HepG2 (cell line): ENCODE measurements at regions not wholly inside any gene's neighbourhood (a gene's known extent, or its start where the extent isn't known, plus 50 kb on each side); places are given as distances from the start of the nearest gene placed in this dataset.
A peak's percentile ranks its signal among the peaks of the same experiment; 100 is the strongest.

ENCODE experiments used
- ATAC-seq: fragments of 200-7000 bp; cut with Tn5 transposase; 3 replicates; pipeline ENCODE4 v1.9.1; 2020; ENCODE audit warnings: mild to moderate bottlenecking, moderate library complexity
- BruUV-seq: library from RNA; stranded (reverse); fragments of 400-500 nt; replicated peaks from 2 replicates; lab custom pipeline; 2021; lab: Mats Ljungman, UMichigan
- CTCF ChIA-PET: fragments of 300-600 bp; formaldehyde crosslinking; extraction: SDS; loops from one replicate; lab custom pipeline; 2021; ENCODE audit warnings: low total read pairs, inconsistent platforms, low intra/inter-chr PET ratio; lab: Yijun Ruan, JAX
- POLR2A ChIA-PET: fragments of 350-600 bp; sonication (Branson Sonifier 250); formaldehyde crosslinking; loops from one replicate; lab custom pipeline; 2020; ENCODE audit warnings: antibody characterized with exemption, inconsistent platforms; lab: Yijun Ruan, JAX
- DNase-seq: peaks from one replicate; pipeline ENCODE4 v3.0.0-alpha.2; 2015; ENCODE audit warnings: low spot score
- FAIRE-seq: peaks from 3 replicates; lab custom pipeline; 2011; peaks lifted over from hg19 to GRCh38; lab: Jason Lieb, UNC
- H2AFZ ChIP-seq: one replicate; pipeline ENCODE4 v1.6.1; 2011; ENCODE audit warnings: low read length, inconsistent platforms
- H3K27ac ChIP-seq: fragments of 300-600 bp; 3 replicates; pipeline ENCODE4 v1.8.0; 2011; ENCODE audit warnings: mixed run types, mild to moderate bottlenecking, mixed read lengths, low read length, inconsistent platforms; ENCODE audit not compliant: insufficient read depth; ENCODE audit errors: extremely low read length
- H3K27me3 ChIP-seq, 2 experiments: fragments of 200-600 bp in 1 of 2; 2 replicates in 1 of 2; 3 replicates in 1 of 2; pipeline versions ENCODE4 v1.6.0 to v1.8.0; 2011; ENCODE audit warnings: low read length in 2 of 2, mild to moderate bottlenecking in 2 of 2, moderate library complexity in 2 of 2, inconsistent platforms in 1 of 2; ENCODE audit not compliant: insufficient read depth in 2 of 2, control insufficient read depth in 1 of 2
- H3K36me3 ChIP-seq, 2 experiments: fragments of 200-600 bp in 1 of 2; replicated peaks in 1 of 2; 2 replicates in 1 of 2; 3 replicates in 1 of 2; pipeline versions ENCODE4 v1.5.1 to v1.8.0; 2011; ENCODE audit warnings: low read length in 2 of 2, inconsistent platforms in 1 of 2; ENCODE audit not compliant: insufficient read depth in 2 of 2, control insufficient read depth in 1 of 2
- H3K4me1 ChIP-seq: 2 replicates; pipeline ENCODE4 v1.5.1; 2012; ENCODE audit warnings: low read length, inconsistent platforms; ENCODE audit not compliant: insufficient read depth
- H3K4me2 ChIP-seq: 2 replicates; pipeline ENCODE4 v1.6.0; 2011; ENCODE audit warnings: low read depth, low read length, inconsistent platforms
- H3K4me3 ChIP-seq, 3 experiments: fragments of 200-600 bp in 1 of 3; sonication (generic), shearing (Covaris generic) in 1 of 3; replicated peaks in 1 of 3; 2 replicates each; pipeline ENCODE4 v1.5.1; 2011 to 2016; ENCODE audit warnings: low read length in 3 of 3, inconsistent platforms in 2 of 3, low read depth in 2 of 3, mild to moderate bottlenecking in 2 of 3, control low read depth in 1 of 3, mixed read lengths in 1 of 3; ENCODE audit not compliant: insufficient read depth in 1 of 3
- H3K79me2 ChIP-seq: one replicate; pipeline ENCODE4 v1.6.1; 2011; ENCODE audit warnings: low read length, inconsistent platforms; ENCODE audit not compliant: insufficient read depth
- H3K9ac ChIP-seq: 2 replicates; pipeline ENCODE4 v1.6.0; 2011; ENCODE audit warnings: mild to moderate bottlenecking, low read depth, low read length, inconsistent platforms; ENCODE audit not compliant: insufficient read depth
- H3K9me3 ChIP-seq: 2 replicates; pipeline ENCODE4 v1.5.1; 2012; ENCODE audit warnings: mild to moderate bottlenecking, low read length
- H4K20me1 ChIP-seq: 2 replicates; pipeline ENCODE4 v1.6.0; 2011; ENCODE audit warnings: inconsistent platforms, mild to moderate bottlenecking, low read length, moderate library complexity; ENCODE audit not compliant: insufficient read depth
- ATF6 ChIP-seq: sonication (generic); formaldehyde crosslinking; conservative IDR thresholded peaks from 2 replicates; pipeline ENCODE4 v1.4.0; 2020; ENCODE audit warnings: missing genetic modification reagents
- PAXIP1 ChIP-seq: sonication (generic); formaldehyde crosslinking; conservative IDR thresholded peaks from 2 replicates; pipeline ENCODE4 v1.4.0; 2020; ENCODE audit warnings: mild to moderate bottlenecking, missing genetic modification reagents, moderate library complexity
- ZNF3 ChIP-seq: IDR thresholded peaks from 2 replicates; pipeline ENCODE4 v1.7.0; 2017; ENCODE audit warnings: inconsistent platforms
- ZNF564 ChIP-seq: sonication (generic); formaldehyde crosslinking; IDR thresholded peaks from 2 replicates; pipeline ENCODE4 v1.8.1; 2023; ENCODE audit warnings: mild to moderate bottlenecking, missing genetic modification reagents
- WGBS: methylation state at CpG from one replicate; pipeline ENCODE4 v1.1.6; 2017; ENCODE audit warnings: low lambda C conversion rate; 5-methylcytosine and 5-hydroxymethylcytosine counted together
- in situ Hi-C: cut with HindIII; loops from 2 replicates; pipeline ENCODE4 v1.10.0; 2017; ENCODE audit warnings: low pct_unique_long_range_greater_than_20kb; ENCODE audit not compliant: extremely low pct_ligation_motif_present
- intact Hi-C: fragments of 100-400 bp; cut with micrococcal nuclease; formaldehyde crosslinking; loops from one replicate; pipeline ENCODE4 v1.10.0; 2022; ENCODE audit not compliant: unreplicated experiment

GRCh38 chr14:29062976-29063375 is 296.4 kb downstream of the FOXG1 start (continued):
- no peak for TF ChIP-seq ATF6 (CRISPR knock-in tag)
- TF ChIP-seq PAXIP1 = no peak
- TF ChIP-seq, all 625 proteins: peak for 0

GRCh38 chr14:29064305-29064900 is 297.8 kb downstream of the FOXG1 start:
- peaks cover 69% of the 10 kb centered on the region for H3K9me3 ChIP-seq
- H3K79me2 ChIP-seq = no peaks in the 10 kb centered on the region
- CTCF ChIA-PET = no interaction called here
- H3K4me2 ChIP-seq = no peak overlapping the region
- no peak overlapping the region for H3K27ac ChIP-seq
- intact Hi-C loops = no loop called here
- H3K4me3 ChIP-seq = no peak overlapping the region
- H3K9ac ChIP-seq = no peak overlapping the region
- POLR2A ChIA-PET = no interaction called here
- no peak overlapping the region for H2AFZ ChIP-seq
- WGBS = 2% methylated on average over 3 of the region's 3 CpGs
- H3K27me3 ChIP-seq = no peaks in the 10 kb centered on the region
- no peaks in the 10 kb centered on the region for H4K20me1 ChIP-seq
- TF ChIP-seq ZNF564 (CRISPR knock-in tag) (peak; percentile 70; the same call in 1 of the 2 replicates), ZNF3 (CRISPR knock-in tag) (no peak)
- DNase-seq (no peak), FAIRE-seq (peak; percentile 4), ATAC-seq (peak; percentile 76)
- H3K4me1 ChIP-seq = no peaks in the 10 kb centered on the region
- H3K36me3 ChIP-seq = no peaks in the 10 kb centered on the region
- in situ Hi-C loops = no loop called here
- no TSS peak for BruUV-seq
